Heart right ventricle (tissue), 16 donors: ENCODE measurements at regions not wholly inside any gene's neighbourhood (a gene's known extent, or its start where the extent isn't known, plus 50 kb on each side); places are given as distances from the start of the nearest gene placed in this dataset.

Experiments
- ATAC-seq, 8 donors: fragments of 200-7000 bp; cut with Tn5 transposase; one replicate each; pipeline ENCODE4 v1.9.1; 2020; ENCODE audit warnings: mild to moderate bottlenecking in 8 of 8, moderate library complexity in 8 of 8, moderate number of reproducible peaks in 1 of 8
- DNase-seq, 2 donors: peaks; one replicate each; pipeline ENCODE4 v3.0.0-alpha.2; 2020
- H3K27ac ChIP-seq, 10 donors: fragments of 200-600 bp; sonication (generic) in 2 of 10; one replicate each; pipeline versions ENCODE4 v1.5.0 to v1.8.0; 2020 to 2022; ENCODE audit warnings: mild to moderate bottlenecking in 3 of 10
- H3K27me3 ChIP-seq, 7 donors: fragments of 200-600 bp; one replicate each; pipeline ENCODE4 v1.8.0; 2021 to 2022; ENCODE audit warnings: mild to moderate bottlenecking in 2 of 7
- H3K36me3 ChIP-seq, 9 donors: fragments of 200-600 bp; sonication (generic) in 1 of 9; one replicate each; pipeline versions ENCODE4 v1.5.0 to v1.8.0; 2020 to 2022; ENCODE audit warnings: mild to moderate bottlenecking in 2 of 9
- H3K4me1 ChIP-seq, 9 donors: fragments of 200-600 bp; sonication (generic) in 1 of 9; one replicate each; pipeline versions ENCODE4 v1.5.0 to v1.8.0; 2020 to 2022; ENCODE audit warnings: mild to moderate bottlenecking in 4 of 9
- H3K4me3 ChIP-seq, 10 donors: fragments of 200-600 bp; sonication (generic) in 2 of 10; one replicate each; pipeline versions ENCODE4 v1.5.0 to v1.8.0; 2020 to 2022; ENCODE audit warnings: mild to moderate bottlenecking in 7 of 10, moderate library complexity in 2 of 10
- H3K9me3 ChIP-seq, 11 donors: fragments of 200-600 bp in 10 of 11; sonication (generic) in 2 of 11; one replicate each; pipeline versions ENCODE4 v1.5.0 to v1.8.0; 2013 to 2022; ENCODE audit warnings: mild to moderate bottlenecking in 2 of 11, control low read depth in 1 of 11, moderate library complexity in 1 of 11
- WGBS, 2 donors: extraction: QIAGEN DNeasy Blood & Tissue Kit; methylation state at CpG; one replicate each; pipeline ENCODE4 v1.1.7; 2013; ENCODE audit warnings: inconsistent platforms in 1 of 2; 5-methylcytosine and 5-hydroxymethylcytosine counted together
- intact Hi-C, 10 donors: fragments of 100-400 bp; cut with DNase I; formaldehyde crosslinking; loops; one replicate each; pipeline versions ENCODE4 v1.11.1 to v1.14.2; 2022
- TF ChIP-seq, protein P1 (sequence below), 9 donors: fragments of 200-600 bp; sonication (generic) in 2 of 9; IDR thresholded peaks; one replicate each; pipeline versions ENCODE4 v1.5.0 to v1.8.0; 2021 to 2022; ENCODE audit warnings: antibody characterized with exemption in 9 of 9, mild to moderate bottlenecking in 5 of 9, moderate library complexity in 1 of 9
- donor health status: Arrhythmogenic right ventricular cardiomyopathy.
- donor health status: ischemic (EF 13 %, LVEDD 7.1; RV severe dilation, severe dysfunction).
- donor health status: healthy with polysubstance abuse.
- donor health status: DM: no; HTN: yes; CAD: no.
- donor health status: DM: no; HTN: no; CAD: no.
- donor health status: ischemic (EF 25% LVEDD 6.9; RV normal size, moderate dysfunction).
- donor health status: ischemic (EF 25% LVEDD 5.7; RV mildly dilated, moderate dysfunction).
- donor health status: healthy.
- donor health status: DM: yes; HTN: yes; CAD: no.
- donor health status: Ischemic cardiomyopathy.
- donor health status: ischemic (EF 35%, LVEDD 5.7; RV mildly dilated, moderate dysfunction).
- donor health status: nonischemic (EF 11% LVEDD 7.7; RV severe dilation, severe dysfunction).
- donor health status: DM: yes; HTN: yes; CAD: no.
- donor health status: PGD.
- donor health status: ischemic (EF 29% LVEDD 5.4; RV normal size, mild dysfunction).
- donor health status: nonischemic (EF 23%, LVEDD 6.1; RV moderate dilation, normal function).

DNA sequence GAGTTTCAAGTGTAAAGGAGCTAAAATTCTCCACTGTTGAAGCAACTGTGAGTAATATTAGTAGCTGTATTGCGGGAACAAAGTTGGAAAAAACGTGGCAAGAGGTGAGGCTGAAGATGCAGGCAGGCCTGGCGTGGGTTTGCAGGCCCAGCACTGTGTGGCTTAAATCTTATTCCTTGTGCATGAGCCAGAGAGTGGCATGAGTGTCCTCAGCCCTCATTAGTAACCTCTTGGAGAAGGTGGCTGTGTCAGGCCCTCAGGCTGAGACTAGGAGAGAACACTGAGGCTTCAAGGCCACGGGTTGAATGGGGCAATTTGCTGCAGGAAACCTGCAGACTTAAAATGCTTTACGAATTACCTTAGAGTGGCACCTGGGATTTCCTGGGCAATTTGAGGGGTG is 372.7 kb upstream of the CITED2 start:
- H3K27ac ChIP-seq, result no peak overlapping the region
- H3K27me3 ChIP-seq, result no peaks in the 10 kb centered on the region
- peaks cover 0 to 10% (median 3%) of the 10 kb centered on the region in 9 donors for H3K4me1 ChIP-seq
- H3K4me3 ChIP-seq, result no peak overlapping the region
- H3K9me3 ChIP-seq, result no peaks in the 10 kb centered on the region
- H3K36me3 ChIP-seq, result no peaks in the 10 kb centered on the region
- intact Hi-C loops, result no loop called here
- 91 to 94% methylated on average over 5 of the region's 5 CpGs for WGBS, 2 donors
- TF ChIP-seq, protein P1, sequence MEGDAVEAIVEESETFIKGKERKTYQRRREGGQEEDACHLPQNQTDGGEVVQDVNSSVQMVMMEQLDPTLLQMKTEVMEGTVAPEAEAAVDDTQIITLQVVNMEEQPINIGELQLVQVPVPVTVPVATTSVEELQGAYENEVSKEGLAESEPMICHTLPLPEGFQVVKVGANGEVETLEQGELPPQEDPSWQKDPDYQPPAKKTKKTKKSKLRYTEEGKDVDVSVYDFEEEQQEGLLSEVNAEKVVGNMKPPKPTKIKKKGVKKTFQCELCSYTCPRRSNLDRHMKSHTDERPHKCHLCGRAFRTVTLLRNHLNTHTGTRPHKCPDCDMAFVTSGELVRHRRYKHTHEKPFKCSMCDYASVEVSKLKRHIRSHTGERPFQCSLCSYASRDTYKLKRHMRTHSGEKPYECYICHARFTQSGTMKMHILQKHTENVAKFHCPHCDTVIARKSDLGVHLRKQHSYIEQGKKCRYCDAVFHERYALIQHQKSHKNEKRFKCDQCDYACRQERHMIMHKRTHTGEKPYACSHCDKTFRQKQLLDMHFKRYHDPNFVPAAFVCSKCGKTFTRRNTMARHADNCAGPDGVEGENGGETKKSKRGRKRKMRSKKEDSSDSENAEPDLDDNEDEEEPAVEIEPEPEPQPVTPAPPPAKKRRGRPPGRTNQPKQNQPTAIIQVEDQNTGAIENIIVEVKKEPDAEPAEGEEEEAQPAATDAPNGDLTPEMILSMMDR (IDR thresholded peaks at IDR 0.05), result no peak
- ATAC-seq (no peak), DNase-seq (no peak)

DNA sequence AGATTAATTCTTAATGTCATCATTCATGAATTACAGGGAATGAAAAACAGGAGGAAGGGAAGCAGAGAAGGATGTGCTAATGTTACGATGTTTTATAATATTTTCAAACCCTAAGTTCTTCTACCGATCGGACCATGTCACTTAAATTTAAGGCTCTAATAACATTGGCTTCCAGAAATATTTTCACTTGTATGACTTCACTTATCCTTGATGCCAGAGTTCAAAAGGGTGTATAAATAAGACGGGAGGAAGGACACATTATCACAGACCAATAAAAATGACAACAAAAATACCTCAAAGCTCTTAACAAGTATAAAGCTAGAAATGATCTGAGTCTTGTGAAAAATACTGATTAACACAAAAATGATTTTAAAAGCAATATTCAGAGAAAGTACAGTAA is 370.4 kb upstream of the CITED2 start:
- no peaks in the 10 kb centered on the region for H3K9me3 ChIP-seq
- ATAC-seq (no peak), DNase-seq (no peak)
- 57% methylated on average over 4 of the region's 4 CpGs for WGBS, 2 donors
- intact Hi-C loops, result no loop called here
- H3K36me3 ChIP-seq, result no peaks in the 10 kb centered on the region
- no peak overlapping the region for H3K4me3 ChIP-seq
- H3K27ac ChIP-seq, result no peak overlapping the region
- TF ChIP-seq, protein P1 (IDR thresholded peaks at IDR 0.05), result no peak
- H3K27me3 ChIP-seq, result no peaks in the 10 kb centered on the region
- peaks cover 0 to 10% (median 3%) of the 10 kb centered on the region in 9 donors for H3K4me1 ChIP-seq

DNA sequence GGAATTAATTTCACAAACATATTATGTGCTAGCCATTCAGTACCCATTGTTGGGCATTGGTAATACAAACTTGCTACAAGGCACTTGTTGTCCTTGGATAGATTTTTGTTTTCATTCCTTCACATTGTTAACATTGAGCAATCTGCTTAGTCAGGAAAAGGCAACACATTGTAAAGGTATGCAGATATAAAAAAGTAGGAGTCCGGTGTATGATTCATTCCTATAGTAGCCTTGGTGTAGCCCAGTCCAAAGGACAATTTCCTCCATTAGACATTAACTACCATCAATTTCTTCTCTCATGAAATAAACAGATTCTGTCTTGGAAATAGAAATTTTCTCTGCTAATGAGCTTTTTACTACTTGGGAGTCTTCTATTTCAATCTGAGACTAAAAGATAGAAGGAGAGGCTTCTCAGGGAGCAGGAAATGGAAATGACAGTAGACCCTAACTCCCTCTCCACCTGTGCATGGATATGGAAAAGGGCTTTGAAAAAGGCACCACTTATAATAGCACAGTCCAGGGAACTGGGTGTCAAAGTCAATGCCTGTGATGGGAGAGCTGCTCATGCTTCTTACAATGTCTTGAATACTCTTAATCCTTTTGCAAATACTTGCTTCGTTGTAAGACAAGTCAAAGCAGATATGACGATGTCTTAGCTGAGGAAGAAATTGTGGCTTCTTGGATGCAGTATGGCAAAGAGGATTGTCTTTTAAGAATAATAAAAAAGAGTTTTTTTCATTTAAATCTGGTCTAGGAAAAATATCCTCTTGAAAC is 369.4 kb upstream of the CITED2 start:
- Histone ChIP-seq H3K4me3 (no peak overlapping the region), H3K36me3 (no peaks in the 10 kb centered on the region), H3K9me3 (no peaks in the 10 kb centered on the region), H3K4me1 (peaks cover 0 to 10% (median under 1%) of the 10 kb centered on the region in 9 donors), H3K27me3 (no peaks in the 10 kb centered on the region), H3K27ac (no peak overlapping the region)
- TF ChIP-seq, protein P1 (IDR thresholded peaks at IDR 0.05), result no peak
- ATAC-seq, result no peak
- no peak for DNase-seq
- intact Hi-C loops, result no loop called here
- 87 to 88% methylated on average over 3 of the region's 3 CpGs for WGBS, 2 donors

DNA sequence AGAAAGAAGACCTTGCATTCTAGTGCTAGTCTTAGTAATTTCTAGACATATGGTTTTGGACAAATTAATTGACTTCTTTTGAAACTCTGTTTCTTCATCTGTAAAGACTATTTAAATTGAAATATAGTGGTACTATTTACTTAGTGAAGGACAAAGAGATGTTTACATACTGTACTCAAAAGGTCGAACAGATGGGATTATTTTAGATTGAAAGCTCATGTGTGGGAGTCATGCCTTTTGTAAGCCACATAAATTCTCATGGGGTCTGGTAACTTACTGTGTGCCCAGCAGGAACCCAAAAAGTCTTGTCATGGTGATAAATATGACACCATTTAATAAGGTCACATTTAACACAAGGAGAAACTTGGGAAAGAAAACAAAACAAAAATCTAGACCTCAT is 368.2 kb upstream of the CITED2 start:
- H3K9me3 ChIP-seq, result no peaks in the 10 kb centered on the region
- no peak overlapping the region for H3K27ac ChIP-seq
- H3K36me3 ChIP-seq, result no peaks in the 10 kb centered on the region
- peaks cover 0 to 5% (median 0%) of the 10 kb centered on the region in 9 donors for H3K4me1 ChIP-seq
- intact Hi-C loops, result no loop called here
- ATAC-seq (no peak), DNase-seq (no peak)
- no peaks in the 10 kb centered on the region for H3K27me3 ChIP-seq
- TF ChIP-seq, protein P1 (IDR thresholded peaks at IDR 0.05), result no peak
- 53 to 72% methylated on average over 1 of the region's 1 CpG for WGBS, 2 donors
- no peak overlapping the region for H3K4me3 ChIP-seq
